H9 (cell line): ENCODE measurements at regions not wholly inside any gene's neighbourhood (a gene's known extent, or its start where the extent isn't known, plus 50 kb on each side); places are given as distances from the start of the nearest gene placed in this dataset.

Experiments
- DNase-seq: peaks from one replicate; pipeline ENCODE4 v3.0.0-alpha.2; 2017
- H2AFZ ChIP-seq: one replicate; pipeline ENCODE4 v1.6.1; 2013; ENCODE audit warnings: mild to moderate bottlenecking, low read length, control low read depth, moderate library complexity
- H2AK5ac ChIP-seq: 2 replicates; pipeline ENCODE4 v1.6.1; 2013; ENCODE audit warnings: low read length, control low read depth, mixed read lengths; ENCODE audit not compliant: insufficient read length
- H2BK120ac ChIP-seq: one replicate; pipeline ENCODE4 v1.6.1; 2013; ENCODE audit warnings: low read depth, mild to moderate bottlenecking, low read length, control low read depth, inconsistent platforms; ENCODE audit not compliant: poor library complexity, severe bottlenecking
- H2BK12ac ChIP-seq: 2 replicates; pipeline ENCODE4 v1.6.1; 2013; ENCODE audit warnings: low read length, control low read depth, mixed read lengths, low read depth; ENCODE audit not compliant: insufficient read length
- H2BK15ac ChIP-seq: 2 replicates; pipeline ENCODE4 v1.6.1; 2013; ENCODE audit warnings: low read depth, low read length, control low read depth
- H2BK20ac ChIP-seq: one replicate; pipeline ENCODE4 v1.6.1; 2013; ENCODE audit warnings: low read depth, mild to moderate bottlenecking, low read length, control low read depth, inconsistent platforms; ENCODE audit not compliant: poor library complexity, severe bottlenecking
- H2BK5ac ChIP-seq: 2 replicates; pipeline ENCODE4 v1.6.1; 2013; ENCODE audit warnings: low read length, control low read depth, mixed read lengths; ENCODE audit not compliant: insufficient read length
- H3K14ac ChIP-seq: 2 replicates; pipeline ENCODE4 v1.6.1; 2013; ENCODE audit warnings: low read length, control low read depth; ENCODE audit not compliant: insufficient read depth
- H3K18ac ChIP-seq: 2 replicates; pipeline ENCODE4 v1.6.1; 2013; ENCODE audit warnings: low read depth, mild to moderate bottlenecking, mixed read lengths, low read length, control low read depth; ENCODE audit not compliant: insufficient read length
- H3K23ac ChIP-seq: 2 replicates; pipeline ENCODE4 v1.6.1; 2013; ENCODE audit warnings: low read length, control low read depth, mixed read lengths, low read depth; ENCODE audit not compliant: insufficient read length
- H3K23me2 ChIP-seq: 2 replicates; pipeline ENCODE4 v1.6.1; 2013; ENCODE audit warnings: low read depth, mild to moderate bottlenecking, mixed read lengths, low read length, control low read depth; ENCODE audit not compliant: insufficient read length, poor library complexity, severe bottlenecking
- H3K27ac ChIP-seq: 2 replicates; pipeline ENCODE4 v1.5.1; 2013; ENCODE audit warnings: low read length, control low read depth, mixed read lengths, low read depth; ENCODE audit not compliant: insufficient read length
- H3K27me3 ChIP-seq: 2 replicates; pipeline ENCODE4 v1.6.1; 2013; ENCODE audit warnings: low read length, control low read depth, inconsistent platforms; ENCODE audit not compliant: insufficient read depth
- H3K4ac ChIP-seq: 2 replicates; pipeline ENCODE4 v1.6.1; 2013; ENCODE audit warnings: low read depth, mild to moderate bottlenecking, control low read depth, inconsistent platforms, low read length, moderate library complexity
- H3K4me1 ChIP-seq: 2 replicates; pipeline ENCODE4 v1.6.1; 2013; ENCODE audit warnings: low read length, control low read depth, inconsistent platforms; ENCODE audit not compliant: insufficient read depth
- H3K4me2 ChIP-seq: 2 replicates; pipeline ENCODE4 v1.6.1; 2013; ENCODE audit warnings: low read length, control low read depth, mixed read lengths; ENCODE audit not compliant: insufficient read length, insufficient read depth
- H3K56ac ChIP-seq: 2 replicates; pipeline ENCODE4 v1.6.1; 2013; ENCODE audit warnings: low read depth, mild to moderate bottlenecking, mixed read lengths, low read length, control low read depth; ENCODE audit not compliant: insufficient read length
- H3K79me1 ChIP-seq: 2 replicates; pipeline ENCODE4 v1.6.1; 2013; ENCODE audit warnings: low read depth, mild to moderate bottlenecking, moderate library complexity, low read length, control low read depth, inconsistent platforms; ENCODE audit not compliant: insufficient read depth, poor library complexity, severe bottlenecking
- H3K79me2 ChIP-seq: 2 replicates; pipeline ENCODE4 v1.6.1; 2013; ENCODE audit warnings: low read length, control low read depth, inconsistent platforms; ENCODE audit not compliant: insufficient read depth
- H3K9ac ChIP-seq: 2 replicates; pipeline ENCODE4 v1.6.1; 2013; ENCODE audit warnings: low read length, control low read depth, mixed read lengths; ENCODE audit not compliant: insufficient read length; ENCODE audit errors: extremely low read depth
- H3K9me3 ChIP-seq: one replicate; pipeline ENCODE4 v1.6.1; 2013; ENCODE audit warnings: low read depth, low read length, inconsistent platforms; ENCODE audit not compliant: control insufficient read depth
- H3T11ph ChIP-seq: one replicate; pipeline ENCODE4 v1.6.1; 2013; ENCODE audit warnings: mild to moderate bottlenecking, low read length, control low read depth, inconsistent platforms
- H4K20me1 ChIP-seq: one replicate; pipeline ENCODE4 v1.6.1; 2013; ENCODE audit not compliant: control insufficient read depth, insufficient read length, insufficient read depth
- H4K5ac ChIP-seq: 2 replicates; pipeline ENCODE4 v1.6.1; 2013; ENCODE audit warnings: low read depth, mild to moderate bottlenecking, mixed read lengths, low read length, control low read depth; ENCODE audit not compliant: insufficient read length
- H4K8ac ChIP-seq: replicated peaks from 2 replicates; pipeline ENCODE4 v1.6.1; 2013; ENCODE audit warnings: low read length, control low read depth, mixed read lengths, low read depth; ENCODE audit not compliant: insufficient read length
- H4K91ac ChIP-seq: 2 replicates; pipeline ENCODE4 v1.6.1; 2013; ENCODE audit warnings: low read depth, mild to moderate bottlenecking, moderate library complexity, mixed read lengths, low read length, control low read depth; ENCODE audit not compliant: insufficient read length
- H3K27ac Mint-ChIP-seq, 3 experiments: 2 replicates in 2 of 3; 3 replicates in 1 of 3; pipeline ENCODE4 v1.8.0; 2020 to 2021; ENCODE audit warnings: mixed read lengths in 3 of 3, mild to moderate bottlenecking in 1 of 3, moderate library complexity in 1 of 3
- H3K27me3 Mint-ChIP-seq: 2 replicates; pipeline ENCODE4 v1.8.0; 2021; ENCODE audit warnings: low read depth, mild to moderate bottlenecking, moderate library complexity, mixed read lengths
- H3K36me3 Mint-ChIP-seq, 3 experiments: 2 replicates in 2 of 3; 3 replicates in 1 of 3; pipeline ENCODE4 v1.8.0; 2020 to 2021; ENCODE audit warnings: low read depth in 3 of 3, mixed read lengths in 3 of 3; ENCODE audit not compliant: insufficient read depth in 1 of 3
- H3K4me1 Mint-ChIP-seq, 2 experiments: 2 replicates each; pipeline ENCODE4 v1.8.0; 2020; ENCODE audit warnings: mixed read lengths in 2 of 2
- H3K4me3 Mint-ChIP-seq, 2 experiments: 2 replicates in 1 of 2; 3 replicates in 1 of 2; pipeline ENCODE4 v1.8.0; 2020 to 2021; ENCODE audit warnings: mild to moderate bottlenecking in 2 of 2, mixed read lengths in 2 of 2, moderate library complexity in 1 of 2
- H3K9me3 Mint-ChIP-seq, 2 experiments: 2 replicates in 1 of 2; 3 replicates in 1 of 2; pipeline ENCODE4 v1.8.0; 2020; ENCODE audit warnings: mild to moderate bottlenecking in 2 of 2, mixed read lengths in 2 of 2, moderate library complexity in 1 of 2
- CTCF ChIP-seq: fragments of 200-600 bp; sonication (generic); conservative IDR thresholded peaks from 3 replicates; pipeline ENCODE4 v1.8.0; 2021; ENCODE audit warnings: antibody characterized with exemption, mild to moderate bottlenecking

GRCh38 chr6:19682859-19683258 is 154.3 kb upstream of the ID4 start:
- H3K4ac ChIP-seq = no peak overlapping the region
- TF ChIP-seq CTCF = no peak
- H3K36me3 Mint-ChIP-seq = peaks cover 4 to 13% (median 6%) of the 10 kb centered on the region in 3 experiments; a peak in 5 of 7 replicates
- no peak overlapping the region for H2BK12ac ChIP-seq
- no peak overlapping the region for H4K8ac ChIP-seq
- no peak overlapping the region for H2BK5ac ChIP-seq
- H3K4me2 ChIP-seq = no peak overlapping the region
- no peak overlapping the region for H2AFZ ChIP-seq
- H2BK20ac ChIP-seq = no peak overlapping the region
- no peak for DNase-seq
- H3K14ac ChIP-seq = no peak overlapping the region
- H3K4me1 Mint-ChIP-seq = peaks cover 14 to 15% of the 10 kb centered on the region in 2 experiments
- H3K56ac ChIP-seq = no peak overlapping the region
- H4K91ac ChIP-seq = no peak overlapping the region
- H3K79me1 ChIP-seq = no peaks in the 10 kb centered on the region
- no peak overlapping the region for H3K18ac ChIP-seq
- no peaks in the 10 kb centered on the region for H3K27me3 Mint-ChIP-seq
- no peak overlapping the region for H3K9ac ChIP-seq
- no peak overlapping the region for H2BK120ac ChIP-seq
- H3T11ph ChIP-seq = no peak overlapping the region
- no peak overlapping the region for H3K23ac ChIP-seq
- H3K27me3 ChIP-seq = no peaks in the 10 kb centered on the region
- no peak overlapping the region for H3K27ac ChIP-seq
- no peak overlapping the region; a peak in 1 of 7 replicates for H3K27ac Mint-ChIP-seq
- no peak overlapping the region for H2BK15ac ChIP-seq
- no peak overlapping the region for H2AK5ac ChIP-seq
- no peaks in the 10 kb centered on the region for H3K23me2 ChIP-seq
- no peaks in the 10 kb centered on the region for H3K9me3 ChIP-seq
- H4K5ac ChIP-seq = no peak overlapping the region
- H3K79me2 ChIP-seq = no peaks in the 10 kb centered on the region
- no peaks in the 10 kb centered on the region for H3K4me1 ChIP-seq
- peaks cover 7 to 9% of the 10 kb centered on the region in 2 experiments; a peak in 4 of 5 replicates for H3K9me3 Mint-ChIP-seq
- H4K20me1 ChIP-seq = no peaks in the 10 kb centered on the region
- H3K4me3 Mint-ChIP-seq = no peak overlapping the region
